B cell (primary cell): ENCODE measurements at regions not wholly inside any gene's neighbourhood (a gene's known extent, or its start where the extent isn't known, plus 50 kb on each side); places are given as distances from the start of the nearest gene placed in this dataset.

Experiments
- EZH2 ChIP-seq: IDR thresholded peaks from 2 replicates; pipeline ENCODE4 v1.6.1; 2012; ENCODE audit warnings: borderline replicate concordance, low read depth, mild to moderate bottlenecking, moderate library complexity, low read length; ENCODE audit not compliant: insufficient read depth, poor library complexity, severe bottlenecking
- TF ChIP-seq, protein P1 (sequence below): fragments of 200-600 bp; IDR thresholded peaks from one replicate; pipeline ENCODE4 v1.8.0; 2022; ENCODE audit warnings: antibody characterized with exemption, mild to moderate bottlenecking

DNA sequence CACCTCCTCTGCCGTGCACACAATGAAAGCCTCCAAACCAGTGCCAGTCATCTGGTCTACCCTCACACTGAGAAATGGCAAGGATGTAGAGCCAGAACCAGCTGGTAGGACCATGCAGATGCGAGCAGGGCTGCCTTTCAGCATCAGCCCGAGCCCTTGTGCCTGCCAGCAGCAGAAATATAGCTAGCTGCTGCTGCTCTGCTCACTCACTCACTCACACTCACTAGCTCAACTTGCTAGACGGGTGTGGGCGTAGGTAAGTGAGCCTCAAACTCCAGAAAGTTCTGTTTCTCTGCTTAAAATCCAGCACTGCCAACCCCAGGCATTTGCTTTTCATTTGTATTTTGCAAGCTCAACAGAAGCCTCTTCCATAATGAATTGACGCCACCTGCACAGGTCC, 114.0 kb downstream of the DRD1 start:
- TF ChIP-seq, protein P1, sequence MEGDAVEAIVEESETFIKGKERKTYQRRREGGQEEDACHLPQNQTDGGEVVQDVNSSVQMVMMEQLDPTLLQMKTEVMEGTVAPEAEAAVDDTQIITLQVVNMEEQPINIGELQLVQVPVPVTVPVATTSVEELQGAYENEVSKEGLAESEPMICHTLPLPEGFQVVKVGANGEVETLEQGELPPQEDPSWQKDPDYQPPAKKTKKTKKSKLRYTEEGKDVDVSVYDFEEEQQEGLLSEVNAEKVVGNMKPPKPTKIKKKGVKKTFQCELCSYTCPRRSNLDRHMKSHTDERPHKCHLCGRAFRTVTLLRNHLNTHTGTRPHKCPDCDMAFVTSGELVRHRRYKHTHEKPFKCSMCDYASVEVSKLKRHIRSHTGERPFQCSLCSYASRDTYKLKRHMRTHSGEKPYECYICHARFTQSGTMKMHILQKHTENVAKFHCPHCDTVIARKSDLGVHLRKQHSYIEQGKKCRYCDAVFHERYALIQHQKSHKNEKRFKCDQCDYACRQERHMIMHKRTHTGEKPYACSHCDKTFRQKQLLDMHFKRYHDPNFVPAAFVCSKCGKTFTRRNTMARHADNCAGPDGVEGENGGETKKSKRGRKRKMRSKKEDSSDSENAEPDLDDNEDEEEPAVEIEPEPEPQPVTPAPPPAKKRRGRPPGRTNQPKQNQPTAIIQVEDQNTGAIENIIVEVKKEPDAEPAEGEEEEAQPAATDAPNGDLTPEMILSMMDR: no peak
- no peak for TF ChIP-seq EZH2
